ENCODE measurements at regions not wholly inside any gene's neighbourhood (a gene's known extent, or its start where the extent isn't known, plus 50 kb on each side); places are given as distances from the start of the nearest gene placed in this dataset.
"Not testable (repeated sequence)": the region's sequence is repeated elsewhere in the genome, so short reads cannot be mapped to it uniquely, and the experiment has no call there.

GRCh38 chr12:29929295-29929694 lies 145.6 kb upstream of the TMTC1 start:
- Mint-ChIP-seq H3K27ac (no peak overlapping the region), H3K4me1 (ENCODE audit: low read depth) (no peaks in the 10 kb centered on the region), H3K9me3 (no peaks in the 10 kb centered on the region), H3K27me3 (ENCODE audit: low read depth) (no peaks in the 10 kb centered on the region), H3K4me3 (no peak overlapping the region), H3K36me3 (ENCODE audit: low read depth) (no peaks in the 10 kb centered on the region)
- no peak for DNase-seq (ENCODE audit: low spot score)

- no peaks in the 10 kb centered on the region for H3K36me3 Mint-ChIP-seq (ENCODE audit: low read depth)
- no peak for DNase-seq (ENCODE audit: low spot score)
- H3K27me3 Mint-ChIP-seq (ENCODE audit: low read depth): no peaks in the 10 kb centered on the region
- no peaks in the 10 kb centered on the region for H3K9me3 Mint-ChIP-seq
- H3K4me3 Mint-ChIP-seq: no peak overlapping the region
- H3K4me1 Mint-ChIP-seq (ENCODE audit: low read depth): no peaks in the 10 kb centered on the region
- no peak overlapping the region for H3K27ac Mint-ChIP-seq
Observed at GRCh38 chr12:29921307-29921706, 137.6 kb upstream of the TMTC1 start.

GRCh38 chr12:29908157-29908556 lies 124.4 kb upstream of the TMTC1 start:
- Mint-ChIP-seq H3K27ac (no peak overlapping the region), H3K9me3 (no peaks in the 10 kb centered on the region), H3K4me3 (no peak overlapping the region), H3K36me3 (ENCODE audit: low read depth) (no peaks in the 10 kb centered on the region), H3K4me1 (ENCODE audit: low read depth) (no peaks in the 10 kb centered on the region), H3K27me3 (ENCODE audit: low read depth) (no peaks in the 10 kb centered on the region)
- no peak for DNase-seq (ENCODE audit: low spot score)

GRCh38 chr12:29907461-29907860 lies 123.7 kb upstream of the TMTC1 start:
- Mint-ChIP-seq H3K27me3 (ENCODE audit: low read depth) (no peaks in the 10 kb centered on the region), H3K4me1 (ENCODE audit: low read depth) (no peaks in the 10 kb centered on the region), H3K9me3 (no peaks in the 10 kb centered on the region), H3K36me3 (ENCODE audit: low read depth) (no peaks in the 10 kb centered on the region), H3K27ac (no peak overlapping the region), H3K4me3 (no peak overlapping the region)
- DNase-seq (ENCODE audit: low spot score): no peak

- Mint-ChIP-seq H3K4me3 (no peak overlapping the region), H3K36me3 (ENCODE audit: low read depth) (no peaks in the 10 kb centered on the region), H3K4me1 (ENCODE audit: low read depth) (no peaks in the 10 kb centered on the region), H3K9me3 (no peaks in the 10 kb centered on the region), H3K27me3 (ENCODE audit: low read depth) (no peaks in the 10 kb centered on the region), H3K27ac (no peak overlapping the region)
- no peak for DNase-seq (ENCODE audit: low spot score)
Observed at GRCh38 chr12:29902043-29902442, 118.3 kb upstream of the TMTC1 start.

- no peak overlapping the region for H3K27ac Mint-ChIP-seq
- H3K36me3 Mint-ChIP-seq (ENCODE audit: low read depth): no peaks in the 10 kb centered on the region
- no peaks in the 10 kb centered on the region for H3K4me1 Mint-ChIP-seq (ENCODE audit: low read depth)
- H3K9me3 Mint-ChIP-seq: no peaks in the 10 kb centered on the region
- no peak overlapping the region for H3K4me3 Mint-ChIP-seq
- no peaks in the 10 kb centered on the region for H3K27me3 Mint-ChIP-seq (ENCODE audit: low read depth)
- no peak for DNase-seq (ENCODE audit: low spot score)
Observed at GRCh38 chr12:29901585-29901984, 117.8 kb upstream of the TMTC1 start.

GRCh38 chr12:29899212-29899931 lies 115.6 kb upstream of the TMTC1 start:
- H3K27me3 Mint-ChIP-seq (ENCODE audit: low read depth): no peaks in the 10 kb centered on the region
- no peaks in the 10 kb centered on the region for H3K9me3 Mint-ChIP-seq
- no peaks in the 10 kb centered on the region for H3K4me1 Mint-ChIP-seq (ENCODE audit: low read depth)
- no peak overlapping the region for H3K4me3 Mint-ChIP-seq
- H3K36me3 Mint-ChIP-seq (ENCODE audit: low read depth): no peaks in the 10 kb centered on the region
- no peak overlapping the region for H3K27ac Mint-ChIP-seq
- DNase-seq (ENCODE audit: low spot score): no peak

- no peak for DNase-seq (ENCODE audit: low spot score)
- no peaks in the 10 kb centered on the region for H3K27me3 Mint-ChIP-seq (ENCODE audit: low read depth)
- no peaks in the 10 kb centered on the region for H3K4me1 Mint-ChIP-seq (ENCODE audit: low read depth)
- no peaks in the 10 kb centered on the region for H3K36me3 Mint-ChIP-seq (ENCODE audit: low read depth)
- H3K27ac Mint-ChIP-seq: no peak overlapping the region
- no peak overlapping the region for H3K4me3 Mint-ChIP-seq
- H3K9me3 Mint-ChIP-seq: no peaks in the 10 kb centered on the region
Observed at GRCh38 chr12:29895966-29896365, 112.2 kb upstream of the TMTC1 start.

- Mint-ChIP-seq H3K27ac (no peak overlapping the region), H3K4me1 (ENCODE audit: low read depth) (no peaks in the 10 kb centered on the region), H3K4me3 (no peak overlapping the region), H3K27me3 (ENCODE audit: low read depth) (no peaks in the 10 kb centered on the region), H3K9me3 (no peaks in the 10 kb centered on the region), H3K36me3 (ENCODE audit: low read depth) (no peaks in the 10 kb centered on the region)
- no peak for DNase-seq (ENCODE audit: low spot score)
Observed at GRCh38 chr12:29893002-29893401, 109.3 kb upstream of the TMTC1 start.

GRCh38 chr12:29891792-29892191 lies 108.0 kb upstream of the TMTC1 start:
- Mint-ChIP-seq H3K27ac (no peak overlapping the region), H3K4me1 (ENCODE audit: low read depth) (no peaks in the 10 kb centered on the region), H3K4me3 (no peak overlapping the region), H3K9me3 (no peaks in the 10 kb centered on the region), H3K36me3 (ENCODE audit: low read depth) (no peaks in the 10 kb centered on the region), H3K27me3 (ENCODE audit: low read depth) (no peaks in the 10 kb centered on the region)
- no peak for DNase-seq (ENCODE audit: low spot score)

- no peaks in the 10 kb centered on the region for H3K4me1 Mint-ChIP-seq (ENCODE audit: low read depth)
Observed at GRCh38 chr12:29889737-29890136, 106.0 kb upstream of the TMTC1 start.

GRCh38 chr12:29888777-29889176 lies 105.0 kb upstream of the TMTC1 start:
- Mint-ChIP-seq H3K9me3 (peaks cover 5% of the 10 kb centered on the region), H3K27me3 (ENCODE audit: low read depth) (no peaks in the 10 kb centered on the region), H3K36me3 (ENCODE audit: low read depth) (no peaks in the 10 kb centered on the region), H3K4me1 (ENCODE audit: low read depth) (no peaks in the 10 kb centered on the region), H3K27ac (no peak overlapping the region), H3K4me3 (no peak overlapping the region)
- DNase-seq (ENCODE audit: low spot score): no peak

More at GRCh38 chr12:29889737-29890136, 106.0 kb upstream of the TMTC1 start:
- no peaks in the 10 kb centered on the region for H3K36me3 Mint-ChIP-seq (ENCODE audit: low read depth)
- no peaks in the 10 kb centered on the region for H3K9me3 Mint-ChIP-seq
- peak; percentile 5 for DNase-seq (ENCODE audit: low spot score)
- no peak overlapping the region for H3K4me3 Mint-ChIP-seq
- H3K27ac Mint-ChIP-seq: no peak overlapping the region
- no peaks in the 10 kb centered on the region for H3K27me3 Mint-ChIP-seq (ENCODE audit: low read depth)

- DNase-seq (ENCODE audit: low spot score); H3K9me3 Mint-ChIP-seq; H3K36me3 Mint-ChIP-seq (ENCODE audit: low read depth); H3K4me3 Mint-ChIP-seq; H3K4me1 Mint-ChIP-seq (ENCODE audit: low read depth); H3K27me3 Mint-ChIP-seq (ENCODE audit: low read depth); H3K27ac Mint-ChIP-seq: not testable (repeated sequence)
Observed at GRCh38 chr12:29884957-29885356, 101.2 kb upstream of the TMTC1 start.

GRCh38 chr12:29883941-29884554 lies 100.3 kb upstream of the TMTC1 start:
- H3K4me1 Mint-ChIP-seq (ENCODE audit: low read depth): no peaks in the 10 kb centered on the region
- H3K9me3 Mint-ChIP-seq: peaks cover 7% of the 10 kb centered on the region
- no peak for DNase-seq (ENCODE audit: low spot score)
- H3K36me3 Mint-ChIP-seq (ENCODE audit: low read depth): no peaks in the 10 kb centered on the region
- no peaks in the 10 kb centered on the region for H3K27me3 Mint-ChIP-seq (ENCODE audit: low read depth)
- no peak overlapping the region for H3K27ac Mint-ChIP-seq
- H3K4me3 Mint-ChIP-seq: no peak overlapping the region

GRCh38 chr12:29883525-29883924 lies 99.8 kb upstream of the TMTC1 start:
- Mint-ChIP-seq H3K4me1 (ENCODE audit: low read depth) (no peaks in the 10 kb centered on the region), H3K4me3 (no peak overlapping the region), H3K36me3 (ENCODE audit: low read depth) (no peaks in the 10 kb centered on the region), H3K9me3 (peaks cover 7% of the 10 kb centered on the region), H3K27me3 (ENCODE audit: low read depth) (no peaks in the 10 kb centered on the region), H3K27ac (no peak overlapping the region)
- no peak for DNase-seq (ENCODE audit: low spot score)

Data from T-helper 2 cell treated with Interferon-gamma antibody and Interleukin-4, amounts not matched to agents 5 μg/mL and 100 μg/mL, for 36 hours (primary cell).